DND-41 (cell line): ENCODE measurements at regions not wholly inside any gene's neighbourhood (a gene's known extent, or its start where the extent isn't known, plus 50 kb on each side); places are given as distances from the start of the nearest gene placed in this dataset.
A peak's percentile ranks its signal among the peaks of the same experiment; 100 is the strongest.

Source experiments
- ATAC-seq: fragments of 200-7000 bp; cut with Tn5 transposase; 3 replicates; pipeline ENCODE4 v1.9.1; 2021; ENCODE audit warnings: low read depth; ENCODE audit not compliant: insufficient read depth
- DNase-seq: peaks from one replicate; pipeline ENCODE4 v3.0.0-alpha.2; 2020
- H2AFZ ChIP-seq: 2 replicates; pipeline ENCODE4 v1.6.0; 2012; ENCODE audit warnings: low read depth, low read length
- H3K27ac ChIP-seq: 2 replicates; pipeline ENCODE4 v1.5.1; 2012; ENCODE audit warnings: low read length, inconsistent platforms
- H3K27me3 ChIP-seq: fragments of 200-600 bp; sonication (generic); 2 replicates; pipeline ENCODE4 v1.6.0; 2012; ENCODE audit warnings: low read length, mild to moderate bottlenecking, inconsistent platforms; ENCODE audit not compliant: insufficient read depth, poor library complexity
- H3K36me3 ChIP-seq: 2 replicates; pipeline ENCODE4 v1.5.1; 2012; ENCODE audit warnings: low read length, inconsistent platforms; ENCODE audit not compliant: insufficient read depth
- H3K4me1 ChIP-seq: 2 replicates; pipeline ENCODE4 v1.5.1; 2012; ENCODE audit warnings: mild to moderate bottlenecking, low read length; ENCODE audit not compliant: insufficient read depth
- H3K4me2 ChIP-seq: 2 replicates; pipeline ENCODE4 v1.6.0; 2012; ENCODE audit warnings: mild to moderate bottlenecking, moderate library complexity, low read length, inconsistent platforms; ENCODE audit not compliant: insufficient read depth
- H3K4me3 ChIP-seq, 2 experiments: fragments of 200-600 bp in 1 of 2; shearing (Covaris generic) in 1 of 2; 2 replicates each; pipeline ENCODE4 v1.5.1; 2012 to 2016; ENCODE audit warnings: inconsistent platforms in 2 of 2, low read length in 2 of 2, mild to moderate bottlenecking in 2 of 2, low read depth in 1 of 2, moderate library complexity in 1 of 2
- H3K79me2 ChIP-seq: 2 replicates; pipeline ENCODE4 v1.6.0; 2012; ENCODE audit warnings: low read length, inconsistent platforms; ENCODE audit not compliant: insufficient read depth
- H3K9ac ChIP-seq: 2 replicates; pipeline ENCODE4 v1.6.0; 2012; ENCODE audit warnings: low read depth, mild to moderate bottlenecking, inconsistent platforms, low read length, moderate library complexity
- H3K9me3 ChIP-seq: 2 replicates; pipeline ENCODE4 v1.5.1; 2012; ENCODE audit warnings: low read length, moderate library complexity, mild to moderate bottlenecking, inconsistent platforms; ENCODE audit not compliant: insufficient read depth, severe bottlenecking
- H4K20me1 ChIP-seq: 2 replicates; pipeline ENCODE4 v1.6.0; 2012; ENCODE audit warnings: low read length; ENCODE audit not compliant: insufficient read depth
- CTCF ChIP-seq: IDR thresholded peaks from 2 replicates; pipeline ENCODE4 v1.5.1; 2012; ENCODE audit warnings: borderline replicate concordance, low read length, moderate library complexity, mild to moderate bottlenecking; ENCODE audit not compliant: poor library complexity, severe bottlenecking; ENCODE audit errors: extremely low read depth
- EZH2 ChIP-seq: IDR thresholded peaks from 3 replicates; pipeline ENCODE4 v1.6.1; 2012; ENCODE audit warnings: borderline replicate concordance, low read depth, mild to moderate bottlenecking, moderate library complexity, low read length, inconsistent platforms; ENCODE audit not compliant: severe bottlenecking

GRCh38 chr7:65317372-65317771, 56.3 kb upstream of the ZNF92 start:
- no peaks in the 10 kb centered on the region for H3K9me3 ChIP-seq
- H3K27ac ChIP-seq: no peak overlapping the region
- no peak for ATAC-seq
- no peak overlapping the region for H2AFZ ChIP-seq
- DNase-seq: no peak
- H3K27me3 ChIP-seq: no peaks in the 10 kb centered on the region
- H3K36me3 ChIP-seq: no peaks in the 10 kb centered on the region
- TF ChIP-seq EZH2 (no peak), CTCF (no peak)
- H4K20me1 ChIP-seq: no peaks in the 10 kb centered on the region
- H3K79me2 ChIP-seq: no peaks in the 10 kb centered on the region
- no peaks in the 10 kb centered on the region for H3K4me1 ChIP-seq
- H3K4me3 ChIP-seq: no peak overlapping the region
- no peak overlapping the region for H3K4me2 ChIP-seq
- no peak overlapping the region for H3K9ac ChIP-seq

GRCh38 chr7:65310761-65311160, 62.9 kb upstream of the ZNF92 start:
- H2AFZ ChIP-seq: no peak overlapping the region
- H3K27me3 ChIP-seq: no peaks in the 10 kb centered on the region
- ATAC-seq: no peak
- peaks cover 4% of the 10 kb centered on the region for H3K4me1 ChIP-seq
- H3K79me2 ChIP-seq: no peaks in the 10 kb centered on the region
- H3K9me3 ChIP-seq: no peaks in the 10 kb centered on the region
- no peak for DNase-seq
- H4K20me1 ChIP-seq: no peaks in the 10 kb centered on the region
- no peaks in the 10 kb centered on the region for H3K36me3 ChIP-seq
- no peak overlapping the region for H3K9ac ChIP-seq
- no peak for TF ChIP-seq CTCF
- no peak for TF ChIP-seq EZH2
- no peak overlapping the region for H3K4me2 ChIP-seq
- H3K4me3 ChIP-seq: no peak overlapping the region
- H3K27ac ChIP-seq: no peak overlapping the region

- ATAC-seq (no peak), DNase-seq (no peak)
- H3K9ac ChIP-seq: no peak overlapping the region
- H3K79me2 ChIP-seq: no peaks in the 10 kb centered on the region
- no peak overlapping the region for H3K4me3 ChIP-seq
- H3K36me3 ChIP-seq: no peaks in the 10 kb centered on the region
- peaks cover 4% of the 10 kb centered on the region for H3K4me1 ChIP-seq
- no peak overlapping the region for H2AFZ ChIP-seq
- no peak overlapping the region for H3K27ac ChIP-seq
- TF ChIP-seq EZH2 (no peak), CTCF (no peak)
- no peaks in the 10 kb centered on the region for H3K9me3 ChIP-seq
- H3K27me3 ChIP-seq: no peaks in the 10 kb centered on the region
- no peaks in the 10 kb centered on the region for H4K20me1 ChIP-seq
- no peak overlapping the region for H3K4me2 ChIP-seq
Observed at GRCh38 chr7:65308300-65308678, 65.4 kb upstream of the ZNF92 start.

GRCh38 chr7:65307651-65308299, 65.9 kb upstream of the ZNF92 start:
- Histone ChIP-seq H2AFZ (no peak overlapping the region), H3K27ac (no peak overlapping the region), H3K79me2 (no peaks in the 10 kb centered on the region), H4K20me1 (no peaks in the 10 kb centered on the region), H3K4me3 (no peak overlapping the region), H3K4me1 (peaks cover 4% of the 10 kb centered on the region), H3K4me2 (peak overlapping the region; percentile 45; the same call in 1 of the 2 replicates), H3K36me3 (no peaks in the 10 kb centered on the region), H3K9me3 (no peaks in the 10 kb centered on the region), H3K9ac (no peak overlapping the region), H3K27me3 (no peaks in the 10 kb centered on the region)
- DNase-seq (peak; percentile 70), ATAC-seq (peak; percentile 95)
- TF ChIP-seq EZH2 (no peak), CTCF (peak; percentile 91)
